ENCODE measurements at regions not wholly inside any gene's neighbourhood (a gene's known extent, or its start where the extent isn't known, plus 50 kb on each side); places are given as distances from the start of the nearest gene placed in this dataset.

DNA sequence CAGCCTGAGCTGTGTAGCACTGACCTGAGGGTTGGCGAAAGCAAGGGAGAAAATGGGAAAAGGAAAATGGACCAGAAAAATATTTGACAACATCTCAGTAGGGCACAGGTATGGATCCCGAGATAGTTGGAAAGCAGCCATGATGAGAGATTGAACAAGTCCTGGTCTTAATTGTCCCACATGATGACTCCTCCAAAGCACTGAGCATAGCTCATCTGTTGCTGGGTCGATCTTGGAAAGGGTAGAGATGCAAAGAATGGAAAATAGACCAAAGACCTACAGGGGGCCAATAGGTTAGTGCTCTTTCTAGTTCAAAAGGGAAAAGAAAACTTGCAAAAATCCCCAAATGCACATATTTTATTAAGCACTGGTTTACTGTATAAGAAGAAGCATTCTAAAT lies 251.9 kb downstream of the SEC23A start:
- TF ChIP-seq GATA3 (IDR thresholded peaks at IDR 0.05; ENCODE audit: low read depth, low read length) (no peak), GATA2 (IDR thresholded peaks at IDR 0.05; ENCODE audit: low read depth, low read length) (no peak)

Measured in SH-SY5Y (cell line).